GM04504 (cell line): ENCODE measurements at regions not wholly inside any gene's neighbourhood (a gene's known extent, or its start where the extent isn't known, plus 50 kb on each side); places are given as distances from the start of the nearest gene placed in this dataset.
"Not testable (repeated sequence)": the region's sequence is repeated elsewhere in the genome, so short reads cannot be mapped to it uniquely, and the experiment has no call there.

Experiments
- DNase-seq: peaks from one replicate; pipeline ENCODE4 v3.0.0-alpha.2; 2012; ENCODE audit warnings: low read depth

DNA sequence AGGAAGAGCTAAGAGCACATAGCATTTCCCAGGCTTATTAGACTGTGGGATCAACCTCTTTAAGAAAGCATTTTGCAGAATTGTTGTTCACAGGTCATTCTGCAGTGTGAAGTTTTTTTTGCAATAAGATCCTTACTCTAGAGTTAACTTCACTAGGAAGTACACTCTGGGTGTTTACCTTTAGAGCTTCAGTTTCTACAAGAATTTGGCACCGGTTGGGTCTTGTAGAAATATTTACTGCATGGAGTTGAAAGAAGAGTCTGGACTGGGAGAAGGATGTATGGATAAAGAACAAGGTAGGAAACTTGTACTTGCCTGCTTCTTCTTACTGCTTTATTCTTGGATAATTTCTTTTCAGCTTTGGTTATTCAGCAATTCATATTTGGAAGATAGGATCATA is 944.9 kb upstream of the GYPC start:
- DNase-seq = no peak

- DNase-seq = no peak
Observed at GRCh38 chr2:125713533-125713932, 942.4 kb upstream of the GYPC start.

- DNase-seq = no peak
Observed at GRCh38 chr2:125721072-125721721, 934.8 kb upstream of the GYPC start.

GRCh38 chr2:125730921-125731320 is 925.0 kb upstream of the GYPC start:
- no peak for DNase-seq

DNA sequence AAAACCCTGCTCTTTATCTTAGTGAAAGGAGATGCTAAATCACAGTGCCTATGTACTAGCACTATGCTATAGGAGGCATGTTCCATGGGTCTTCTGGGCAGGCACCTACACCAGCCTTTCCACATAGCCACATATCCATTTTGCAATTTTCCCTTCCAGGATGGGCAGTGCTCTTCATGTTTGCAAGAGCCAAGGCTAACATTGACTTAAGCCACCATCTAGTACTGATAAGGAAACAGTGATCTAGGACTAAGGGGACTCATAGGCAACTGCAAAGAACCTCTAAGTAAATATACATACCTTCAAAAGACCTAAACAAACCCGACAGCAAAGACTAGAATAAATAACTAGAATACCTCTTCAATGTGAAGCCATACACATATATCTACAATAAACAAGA is 919.7 kb upstream of the GYPC start:
- no peak for DNase-seq

DNA sequence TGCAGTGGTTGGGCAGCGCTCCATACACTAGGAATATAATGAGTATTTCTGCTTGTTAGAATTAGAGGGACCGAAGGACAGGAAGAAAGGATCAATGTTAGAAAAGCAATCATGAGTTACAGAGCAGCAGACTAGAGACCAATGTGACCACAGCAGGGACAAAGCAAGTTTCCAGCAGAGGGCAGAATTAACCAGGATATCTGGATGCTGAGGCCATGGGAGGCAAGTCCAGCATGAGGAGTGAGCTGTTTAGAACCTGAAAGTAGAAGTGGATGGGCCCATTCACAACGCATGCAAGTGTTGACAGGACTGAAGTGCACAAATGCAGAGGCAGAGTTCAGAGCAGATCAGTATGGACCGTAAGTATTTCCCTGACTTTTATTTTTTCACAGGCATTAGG is 910.4 kb upstream of the GYPC start:
- no peak for DNase-seq

- no peak for DNase-seq
Observed at GRCh38 chr2:125746321-125747164, 909.4 kb upstream of the GYPC start.

DNA sequence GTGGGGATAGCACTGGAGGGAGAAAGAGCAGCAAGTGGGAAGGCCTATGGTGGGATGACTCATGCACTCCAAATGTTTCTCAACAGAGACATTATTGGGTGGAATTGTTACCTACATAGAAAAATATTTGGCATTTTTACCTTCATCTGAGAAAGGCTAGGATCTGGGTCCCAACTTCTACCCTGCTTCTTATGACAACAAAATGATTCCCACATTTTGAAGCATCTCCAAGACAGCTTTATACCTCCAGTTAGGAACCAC is 908.9 kb upstream of the GYPC start:
- DNase-seq = no peak

GRCh38 chr2:125756431-125756830 is 899.5 kb upstream of the GYPC start:
- no peak for DNase-seq

DNA sequence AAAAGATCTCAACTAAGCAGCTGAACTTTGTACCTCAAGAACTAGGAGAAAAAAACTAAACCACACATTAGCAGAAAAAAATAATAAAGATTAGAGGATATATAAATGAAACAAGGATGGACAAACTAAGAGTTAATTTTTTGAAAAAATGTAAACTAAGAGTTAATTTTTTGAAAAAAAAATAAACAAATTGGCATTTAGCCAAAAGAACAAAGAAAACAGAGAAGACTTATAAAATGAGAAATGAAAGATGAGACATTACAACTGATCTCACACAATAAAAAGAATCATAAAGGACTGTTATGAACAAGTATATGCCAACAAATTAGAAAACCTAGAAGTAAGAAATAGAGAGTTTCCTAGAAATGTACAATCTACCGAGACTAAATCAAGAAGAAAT is 859.2 kb upstream of the GYPC start:
- no peak for DNase-seq

DNA sequence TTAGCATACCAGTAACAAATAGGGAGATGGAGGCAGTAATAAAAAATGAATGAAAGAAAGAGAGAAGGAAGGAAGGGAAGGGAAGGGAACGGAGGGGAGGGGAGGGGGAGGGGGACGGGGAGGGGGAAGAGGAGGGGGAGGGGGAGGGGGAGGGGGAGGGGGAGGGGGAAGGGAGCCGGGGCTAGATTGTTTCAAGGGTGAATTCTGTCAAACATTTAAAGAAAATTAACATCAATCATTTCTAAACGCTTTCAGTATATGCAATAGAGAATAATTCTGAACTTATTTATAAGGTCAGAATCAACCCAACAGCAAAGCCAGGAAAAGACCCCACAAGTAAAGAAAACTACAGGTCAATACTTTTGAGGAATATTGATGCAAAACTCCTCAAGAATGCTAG is 858.8 kb upstream of the GYPC start:
- no peak for DNase-seq

DNA sequence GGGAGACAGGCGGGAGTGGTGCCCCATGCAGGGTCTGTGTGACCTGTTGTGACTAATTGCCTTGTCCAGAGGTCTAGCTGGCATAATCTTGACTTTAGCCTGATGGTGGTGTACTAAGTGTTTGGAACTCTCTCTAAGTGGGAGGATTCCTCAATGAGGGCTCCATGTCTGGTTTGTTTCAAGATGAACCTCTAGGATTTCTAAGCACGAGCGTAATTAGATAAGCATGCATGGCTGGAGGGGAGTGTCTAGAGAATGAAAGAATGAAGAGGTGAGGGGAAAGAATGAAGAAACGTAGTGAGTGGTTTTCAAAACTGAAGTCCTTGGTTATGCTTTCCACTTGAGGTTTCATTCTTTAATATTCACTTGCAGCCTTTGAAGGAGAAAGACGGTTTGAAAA is 833.2 kb upstream of the GYPC start:
- no peak for DNase-seq

DNA sequence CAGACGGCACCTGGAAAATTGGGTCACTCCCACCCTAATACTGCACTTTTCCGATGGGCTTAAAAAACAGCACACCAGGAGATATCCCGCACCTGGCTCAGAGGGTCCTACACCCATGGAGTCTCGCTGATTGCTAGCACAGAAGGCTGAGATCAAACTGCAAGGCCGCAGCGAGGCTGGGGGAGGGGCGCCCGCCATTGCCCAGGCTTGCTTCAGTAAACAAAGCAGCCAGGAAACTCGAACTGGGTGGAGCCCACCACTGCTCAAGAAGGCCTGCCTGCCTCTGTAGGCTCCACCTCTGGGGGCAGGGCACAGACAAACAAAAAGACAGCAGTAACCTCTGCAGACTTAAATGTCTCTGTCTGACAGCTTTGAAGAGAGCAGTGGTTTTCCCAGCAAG is 830.2 kb upstream of the GYPC start:
- not testable (repeated sequence) for DNase-seq

DNA sequence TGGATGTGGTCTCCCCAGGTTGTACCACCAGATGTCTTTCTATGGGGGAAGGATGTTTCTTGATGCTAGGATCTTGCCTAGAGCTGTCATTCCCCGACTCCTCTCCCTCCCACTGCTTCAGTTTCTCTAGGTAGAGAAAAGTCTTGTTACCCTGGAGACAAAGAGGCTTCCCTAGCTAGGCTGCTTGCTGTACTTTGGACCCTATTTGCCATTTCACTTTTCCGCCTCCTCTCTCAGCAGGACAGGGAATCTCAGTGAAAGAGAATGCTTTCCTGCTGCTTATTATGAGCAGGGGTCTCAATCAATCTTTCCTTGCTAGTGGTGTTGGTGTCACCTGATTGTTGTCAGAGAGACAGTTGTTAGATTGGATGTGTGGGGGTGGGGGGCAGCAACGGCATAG is 818.8 kb upstream of the GYPC start:
- no peak for DNase-seq

DNA sequence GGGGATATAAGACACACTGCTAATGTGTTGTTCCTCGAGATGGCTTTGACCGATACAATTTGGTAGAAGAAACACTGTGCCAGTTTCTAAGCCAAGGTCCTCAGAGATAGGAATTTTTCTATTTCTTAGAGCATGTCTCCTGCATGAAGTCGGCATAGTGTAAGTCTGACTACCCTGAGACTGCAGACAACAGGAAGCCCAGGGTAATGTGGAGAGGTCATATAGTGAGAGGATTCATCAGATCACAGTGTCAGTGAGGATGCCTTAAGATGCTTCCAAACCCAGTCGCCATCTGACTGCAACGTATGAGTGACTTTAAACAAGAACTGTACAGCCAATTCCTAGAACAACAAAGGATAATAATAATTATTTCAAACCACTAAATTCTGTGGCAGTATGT is 818.3 kb upstream of the GYPC start:
- DNase-seq = no peak

- no peak for DNase-seq
Observed at GRCh38 chr2:125839945-125840344, 816.0 kb upstream of the GYPC start.

- DNase-seq = no peak
Observed at GRCh38 chr2:125842041-125842440, 813.9 kb upstream of the GYPC start.

DNA sequence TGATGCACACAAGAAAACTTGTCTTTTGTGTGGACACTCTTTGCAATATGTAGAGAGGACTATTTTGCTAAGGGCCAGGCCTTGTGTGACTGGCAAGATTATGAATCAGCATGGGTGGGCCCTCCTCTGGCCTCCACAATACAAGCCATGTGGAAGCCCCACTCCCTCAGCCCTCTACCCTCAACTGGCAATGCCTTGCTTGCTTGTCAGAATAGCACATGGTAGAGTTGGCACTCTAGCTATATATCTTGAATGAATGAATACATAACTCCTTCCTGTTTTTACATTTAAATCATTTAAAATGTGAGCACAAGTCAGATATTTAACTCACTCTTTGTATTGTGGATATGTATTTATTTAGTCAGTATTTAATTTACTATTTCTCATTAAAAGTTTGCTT is 805.4 kb upstream of the GYPC start:
- no peak for DNase-seq

- DNase-seq = no peak
Observed at GRCh38 chr2:125852364-125852763, 803.6 kb upstream of the GYPC start.

DNA sequence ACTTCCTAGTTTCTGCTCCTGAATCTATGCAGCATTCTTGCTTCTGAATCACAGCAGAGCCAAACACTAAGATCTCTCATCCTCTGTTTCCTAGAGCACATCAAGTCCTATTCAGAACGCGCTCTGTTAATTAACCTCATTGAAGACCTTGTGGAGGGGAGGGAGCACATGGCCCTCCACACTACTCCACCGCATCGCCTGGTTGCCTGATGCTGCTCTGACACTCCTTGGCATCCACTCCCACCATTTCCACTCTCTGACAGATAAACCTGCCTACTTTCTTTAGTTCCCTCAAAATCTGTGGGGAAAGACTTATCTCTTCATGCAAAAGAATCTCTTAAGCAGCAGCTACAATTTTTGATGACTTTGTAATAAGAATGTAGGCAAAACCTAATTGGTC is 802.3 kb upstream of the GYPC start:
- no peak for DNase-seq

GRCh38 chr2:125855204-125855603 is 800.8 kb upstream of the GYPC start:
- DNase-seq = no peak

- DNase-seq = no peak
Observed at GRCh38 chr2:125857971-125858794, 797.8 kb upstream of the GYPC start.

GRCh38 chr2:125861461-125861860 is 794.5 kb upstream of the GYPC start:
- DNase-seq = no peak
